Muscle layer of duodenum (tissue), 2 donors: ENCODE measurements at regions not wholly inside any gene's neighbourhood (a gene's known extent, or its start where the extent isn't known, plus 50 kb on each side); places are given as distances from the start of the nearest gene placed in this dataset.
"Not testable (repeated sequence)": the region's sequence is repeated elsewhere in the genome, so short reads cannot be mapped to it uniquely, and the experiment has no call there.

Experiments used
- H3K27ac ChIP-seq: one replicate; pipeline ENCODE4 v1.7.0; 2013; ENCODE audit warnings: mild to moderate bottlenecking, low read length
- H3K27me3 ChIP-seq: one replicate; pipeline ENCODE4 v1.7.0; 2013; ENCODE audit warnings: low read depth, mild to moderate bottlenecking, control low read depth, low read length
- H3K36me3 ChIP-seq, 2 donors: one replicate each; pipeline ENCODE4 v1.7.0; 2013; ENCODE audit warnings: low read length in 2 of 2, control low read depth in 1 of 2, mild to moderate bottlenecking in 1 of 2; ENCODE audit not compliant: insufficient read depth in 2 of 2, control insufficient read depth in 1 of 2
- H3K4me1 ChIP-seq, 2 donors: one replicate each; pipeline ENCODE4 v1.7.0; 2013; ENCODE audit warnings: low read length in 2 of 2, mild to moderate bottlenecking in 2 of 2, control low read depth in 1 of 2, moderate library complexity in 1 of 2; ENCODE audit not compliant: insufficient read depth in 2 of 2, control insufficient read depth in 1 of 2
- H3K4me3 ChIP-seq, 2 donors: one replicate each; pipeline ENCODE4 v1.7.0; 2013; ENCODE audit warnings: low read length in 2 of 2, low read depth in 1 of 2, mild to moderate bottlenecking in 1 of 2
- H3K9me3 ChIP-seq, 2 donors: one replicate each; pipeline ENCODE4 v1.7.0; 2013; ENCODE audit warnings: low read length in 2 of 2, control low read depth in 1 of 2, mild to moderate bottlenecking in 1 of 2; ENCODE audit not compliant: control insufficient read depth in 1 of 2
- donor health status: healthy.

GRCh38 chr4:181897935-181898334 lies 345.3 kb upstream of the TENM3 start:
- Histone ChIP-seq H3K9me3 (no peaks in the 10 kb centered on the region), H3K4me1 (no peaks in the 10 kb centered on the region), H3K36me3 (no peaks in the 10 kb centered on the region), H3K27ac (no peak overlapping the region), H3K27me3 (no peaks in the 10 kb centered on the region), H3K4me3 (no peak overlapping the region)

GRCh38 chr4:181902404-181902803 lies 340.8 kb upstream of the TENM3 start:
- H3K27me3 ChIP-seq, H3K9me3 ChIP-seq, H3K36me3 ChIP-seq, H3K4me1 ChIP-seq, H3K4me3 ChIP-seq, H3K27ac ChIP-seq: not testable (repeated sequence)

GRCh38 chr4:181905708-181906107 lies 337.5 kb upstream of the TENM3 start:
- no peaks in the 10 kb centered on the region for H3K27me3 ChIP-seq
- H3K4me3 ChIP-seq: no peak overlapping the region
- no peak overlapping the region for H3K27ac ChIP-seq
- H3K9me3 ChIP-seq: no peaks in the 10 kb centered on the region
- H3K36me3 ChIP-seq: no peaks in the 10 kb centered on the region
- peaks cover 0 to 3% of the 10 kb centered on the region in 2 donors for H3K4me1 ChIP-seq

GRCh38 chr4:181908168-181908567 lies 335.0 kb upstream of the TENM3 start:
- no peaks in the 10 kb centered on the region for H3K36me3 ChIP-seq
- H3K9me3 ChIP-seq: no peaks in the 10 kb centered on the region
- no peak overlapping the region for H3K27ac ChIP-seq
- no peaks in the 10 kb centered on the region for H3K27me3 ChIP-seq
- no peak overlapping the region for H3K4me3 ChIP-seq
- H3K4me1 ChIP-seq: peaks cover 0 to 3% of the 10 kb centered on the region in 2 donors

- Histone ChIP-seq H3K27ac (no peak overlapping the region), H3K36me3 (no peaks in the 10 kb centered on the region), H3K4me1 (peaks cover 0 to 3% of the 10 kb centered on the region in 2 donors), H3K9me3 (no peaks in the 10 kb centered on the region), H3K4me3 (no peak overlapping the region), H3K27me3 (no peaks in the 10 kb centered on the region)
These were observed 333.8 kb upstream of the TENM3 start for GRCh38 chr4:181909368-181909767.

GRCh38 chr4:181911420-181911819 lies 331.8 kb upstream of the TENM3 start:
- peaks cover 0 to 3% of the 10 kb centered on the region in 2 donors for H3K4me1 ChIP-seq
- H3K27ac ChIP-seq: no peak overlapping the region
- H3K27me3 ChIP-seq: no peaks in the 10 kb centered on the region
- no peak overlapping the region for H3K4me3 ChIP-seq
- H3K36me3 ChIP-seq: no peaks in the 10 kb centered on the region
- H3K9me3 ChIP-seq: peaks cover 0 to 2% of the 10 kb centered on the region in 2 donors

- H3K27ac ChIP-seq: no peak overlapping the region
- H3K4me3 ChIP-seq: no peak overlapping the region
These were observed 309.7 kb upstream of the TENM3 start for GRCh38 chr4:181933471-181933870.

GRCh38 chr4:181938631-181939030 lies 304.6 kb upstream of the TENM3 start:
- H3K4me1 ChIP-seq: no peaks in the 10 kb centered on the region

More at GRCh38 chr4:181933471-181933870, 309.7 kb upstream of the TENM3 start:
- no peaks in the 10 kb centered on the region for H3K4me1 ChIP-seq
- H3K36me3 ChIP-seq: no peaks in the 10 kb centered on the region
- H3K27me3 ChIP-seq: no peaks in the 10 kb centered on the region
- H3K9me3 ChIP-seq: no peaks in the 10 kb centered on the region

GRCh38 chr4:181939199-181939945 lies 303.8 kb upstream of the TENM3 start:
- peak overlapping the region in 1 of 2 donors; percentile 20 for H3K4me3 ChIP-seq
- H3K9me3 ChIP-seq: no peaks in the 10 kb centered on the region
- no peaks in the 10 kb centered on the region for H3K4me1 ChIP-seq
- H3K27me3 ChIP-seq: no peaks in the 10 kb centered on the region
- H3K27ac ChIP-seq: no peak overlapping the region
- H3K36me3 ChIP-seq: no peaks in the 10 kb centered on the region

More at GRCh38 chr4:181938631-181939030, 304.6 kb upstream of the TENM3 start:
- no peaks in the 10 kb centered on the region for H3K9me3 ChIP-seq
- H3K36me3 ChIP-seq: no peaks in the 10 kb centered on the region
- no peak overlapping the region for H3K4me3 ChIP-seq
- no peak overlapping the region for H3K27ac ChIP-seq
- H3K27me3 ChIP-seq: no peaks in the 10 kb centered on the region

- H3K4me3 ChIP-seq: no peak overlapping the region
- no peaks in the 10 kb centered on the region for H3K27me3 ChIP-seq
- no peaks in the 10 kb centered on the region for H3K36me3 ChIP-seq
- H3K9me3 ChIP-seq: no peaks in the 10 kb centered on the region
- no peaks in the 10 kb centered on the region for H3K4me1 ChIP-seq
- no peak overlapping the region for H3K27ac ChIP-seq
These were observed 298.7 kb upstream of the TENM3 start for GRCh38 chr4:181944527-181944926.

GRCh38 chr4:181946902-181947301 lies 296.3 kb upstream of the TENM3 start:
- Histone ChIP-seq H3K4me1 (no peaks in the 10 kb centered on the region), H3K27ac (no peak overlapping the region), H3K9me3 (no peaks in the 10 kb centered on the region), H3K4me3 (no peak overlapping the region), H3K27me3 (no peaks in the 10 kb centered on the region), H3K36me3 (no peaks in the 10 kb centered on the region)

GRCh38 chr4:181948839-181949382 lies 294.3 kb upstream of the TENM3 start:
- no peaks in the 10 kb centered on the region for H3K9me3 ChIP-seq

More at GRCh38 chr4:181948839-181949382, 294.3 kb upstream of the TENM3 start:
- no peak overlapping the region for H3K4me3 ChIP-seq
- H3K4me1 ChIP-seq: peaks cover 4% of the 10 kb centered on the region in 2 donors
- no peaks in the 10 kb centered on the region for H3K27me3 ChIP-seq
- H3K27ac ChIP-seq: no peak overlapping the region
- no peaks in the 10 kb centered on the region for H3K36me3 ChIP-seq
